DND-41 (cell line): ENCODE measurements at regions not wholly inside any gene's neighbourhood (a gene's known extent, or its start where the extent isn't known, plus 50 kb on each side); places are given as distances from the start of the nearest gene placed in this dataset.

Experiments used
- EZH2 ChIP-seq: IDR thresholded peaks from 3 replicates; pipeline ENCODE4 v1.6.1; 2012; ENCODE audit warnings: borderline replicate concordance, low read depth, mild to moderate bottlenecking, moderate library complexity, low read length, inconsistent platforms; ENCODE audit not compliant: severe bottlenecking
- TF ChIP-seq, protein P1 (sequence below): IDR thresholded peaks from 2 replicates; pipeline ENCODE4 v1.5.1; 2012; ENCODE audit warnings: borderline replicate concordance, low read length, moderate library complexity, mild to moderate bottlenecking; ENCODE audit not compliant: poor library complexity, severe bottlenecking; ENCODE audit errors: extremely low read depth

DNA sequence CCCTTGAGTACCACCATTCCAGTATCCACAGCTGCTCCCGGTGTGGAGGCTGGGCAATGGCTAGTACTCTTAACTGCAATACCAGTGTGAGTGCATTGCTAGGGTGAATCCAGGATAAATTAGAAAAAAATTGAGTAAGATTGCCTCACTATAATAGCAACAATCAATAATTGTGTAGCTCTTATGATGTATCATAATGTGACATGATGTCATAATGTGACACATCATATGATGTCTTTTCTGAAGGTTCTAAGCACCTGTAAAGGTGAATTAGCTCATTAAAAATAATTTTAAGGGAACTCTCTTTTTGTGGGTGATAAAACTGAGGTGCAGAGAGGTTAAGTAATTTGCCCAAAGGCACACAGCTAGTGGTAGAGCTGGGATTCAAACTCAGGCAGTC is 424.4 kb downstream of the HLX start:
- TF ChIP-seq, protein P1, sequence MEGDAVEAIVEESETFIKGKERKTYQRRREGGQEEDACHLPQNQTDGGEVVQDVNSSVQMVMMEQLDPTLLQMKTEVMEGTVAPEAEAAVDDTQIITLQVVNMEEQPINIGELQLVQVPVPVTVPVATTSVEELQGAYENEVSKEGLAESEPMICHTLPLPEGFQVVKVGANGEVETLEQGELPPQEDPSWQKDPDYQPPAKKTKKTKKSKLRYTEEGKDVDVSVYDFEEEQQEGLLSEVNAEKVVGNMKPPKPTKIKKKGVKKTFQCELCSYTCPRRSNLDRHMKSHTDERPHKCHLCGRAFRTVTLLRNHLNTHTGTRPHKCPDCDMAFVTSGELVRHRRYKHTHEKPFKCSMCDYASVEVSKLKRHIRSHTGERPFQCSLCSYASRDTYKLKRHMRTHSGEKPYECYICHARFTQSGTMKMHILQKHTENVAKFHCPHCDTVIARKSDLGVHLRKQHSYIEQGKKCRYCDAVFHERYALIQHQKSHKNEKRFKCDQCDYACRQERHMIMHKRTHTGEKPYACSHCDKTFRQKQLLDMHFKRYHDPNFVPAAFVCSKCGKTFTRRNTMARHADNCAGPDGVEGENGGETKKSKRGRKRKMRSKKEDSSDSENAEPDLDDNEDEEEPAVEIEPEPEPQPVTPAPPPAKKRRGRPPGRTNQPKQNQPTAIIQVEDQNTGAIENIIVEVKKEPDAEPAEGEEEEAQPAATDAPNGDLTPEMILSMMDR = no peak
- TF ChIP-seq EZH2 = no peak
